Adrenal gland (tissue), 5 donors: ENCODE measurements at regions not wholly inside any gene's neighbourhood (a gene's known extent, or its start where the extent isn't known, plus 50 kb on each side); places are given as distances from the start of the nearest gene placed in this dataset.
"Not testable (repeated sequence)": the region's sequence is repeated elsewhere in the genome, so short reads cannot be mapped to it uniquely, and the experiment has no call there.

Source experiments
- POLR2A ChIP-seq, 2 donors: fragments of 450-650 bp; IDR thresholded peaks; one replicate each; pipeline ENCODE4 v1.6.1; 2017; ENCODE audit warnings: antibody characterized with exemption in 2 of 2, mild to moderate bottlenecking in 2 of 2, moderate library complexity in 1 of 2
- TF ChIP-seq, protein P1 (sequence below), 6 experiments: fragments of 450-650 bp in 4 of 6; fragments of 200-600 bp in 2 of 6; sonication (generic) in 1 of 6; IDR thresholded peaks; 1 replicate in 5 of 6; 2 replicates in 1 of 6; pipeline versions ENCODE4 v1.5.1 to v1.8.0; 2016 to 2021; ENCODE audit warnings: antibody characterized with exemption in 6 of 6, mild to moderate bottlenecking in 2 of 6, moderate library complexity in 1 of 6
- donor health status: DM: no; HTN: no; CAD: no.

DNA sequence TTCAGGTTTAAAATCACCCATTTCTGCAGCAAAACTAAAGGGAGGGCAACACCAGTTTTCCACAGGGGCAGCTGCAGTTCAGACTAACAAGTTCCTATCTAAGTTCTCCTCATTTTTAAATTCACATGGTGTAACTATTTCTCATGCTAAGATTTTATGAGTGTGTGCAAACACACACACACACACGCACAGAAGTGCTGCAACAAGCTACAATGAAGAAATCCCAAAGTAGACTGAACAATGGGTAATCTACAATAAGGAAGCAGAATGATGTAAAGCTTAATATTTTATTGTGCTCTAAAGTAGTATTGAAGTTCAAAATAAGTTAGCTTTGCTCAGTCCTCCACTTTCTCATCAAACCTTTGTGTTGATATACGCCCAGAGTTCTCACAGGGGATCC, 140.8 kb upstream of the SPATA31A3 start:
- TF ChIP-seq, protein P1, sequence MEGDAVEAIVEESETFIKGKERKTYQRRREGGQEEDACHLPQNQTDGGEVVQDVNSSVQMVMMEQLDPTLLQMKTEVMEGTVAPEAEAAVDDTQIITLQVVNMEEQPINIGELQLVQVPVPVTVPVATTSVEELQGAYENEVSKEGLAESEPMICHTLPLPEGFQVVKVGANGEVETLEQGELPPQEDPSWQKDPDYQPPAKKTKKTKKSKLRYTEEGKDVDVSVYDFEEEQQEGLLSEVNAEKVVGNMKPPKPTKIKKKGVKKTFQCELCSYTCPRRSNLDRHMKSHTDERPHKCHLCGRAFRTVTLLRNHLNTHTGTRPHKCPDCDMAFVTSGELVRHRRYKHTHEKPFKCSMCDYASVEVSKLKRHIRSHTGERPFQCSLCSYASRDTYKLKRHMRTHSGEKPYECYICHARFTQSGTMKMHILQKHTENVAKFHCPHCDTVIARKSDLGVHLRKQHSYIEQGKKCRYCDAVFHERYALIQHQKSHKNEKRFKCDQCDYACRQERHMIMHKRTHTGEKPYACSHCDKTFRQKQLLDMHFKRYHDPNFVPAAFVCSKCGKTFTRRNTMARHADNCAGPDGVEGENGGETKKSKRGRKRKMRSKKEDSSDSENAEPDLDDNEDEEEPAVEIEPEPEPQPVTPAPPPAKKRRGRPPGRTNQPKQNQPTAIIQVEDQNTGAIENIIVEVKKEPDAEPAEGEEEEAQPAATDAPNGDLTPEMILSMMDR (IDR thresholded peaks at IDR 0.05), result not testable (repeated sequence)
- TF ChIP-seq POLR2A (IDR thresholded peaks at IDR 0.05), result not testable (repeated sequence)
